ENCODE measurements at regions not wholly inside any gene's neighbourhood (a gene's known extent, or its start where the extent isn't known, plus 50 kb on each side); places are given as distances from the start of the nearest gene placed in this dataset.

- DNase-seq, result no peak
Observed at GRCh38 chr5:54607006-54607405, 89.4 kb downstream of the SNX18 start.

GRCh38 chr5:54603372-54603771, 85.8 kb downstream of the SNX18 start:
- DNase-seq, result peak; percentile 68

GRCh38 chr5:54602475-54602874, 84.9 kb downstream of the SNX18 start:
- no peak for DNase-seq

- DNase-seq, result no peak
Observed at GRCh38 chr5:54601411-54602230, 84.1 kb downstream of the SNX18 start.

Data from fibroblast of skin of scalp (primary cell).